ENCODE measurements at regions not wholly inside any gene's neighbourhood (a gene's known extent, or its start where the extent isn't known, plus 50 kb on each side); places are given as distances from the start of the nearest gene placed in this dataset.

DNA sequence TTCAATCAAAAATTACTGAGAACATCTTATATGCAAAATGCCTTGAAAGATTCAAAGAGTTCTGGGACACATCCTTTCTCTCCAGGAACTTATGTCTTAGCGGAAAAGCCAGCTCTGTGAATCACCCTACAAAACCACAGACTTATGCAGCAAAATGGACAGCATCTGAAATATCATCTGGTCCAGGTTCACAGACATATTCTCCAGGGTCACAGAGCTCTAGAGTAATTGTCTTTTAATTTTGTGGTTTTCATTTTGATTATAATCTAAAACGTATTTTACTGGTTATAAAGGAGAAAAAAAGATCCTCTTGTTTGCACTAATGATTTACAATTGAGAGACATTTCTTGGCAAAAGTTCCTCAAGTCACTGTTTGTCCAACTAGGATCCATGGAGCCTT, 246.2 kb downstream of the MSRB3 start:
- RAD21 ChIA-PET (ENCODE audit: low non-redundant PET in 1 of 2, low total read pairs in 2 of 2, uncharacterized antibody in 2 of 2, unreplicated experiment in 2 of 2): no interaction called here
- Histone ChIP-seq H3K79me2 (ENCODE audit: insufficient read depth, low read length) (no peaks in the 10 kb centered on the region), H3K4me3 (replicated peaks in 1 of 2; ENCODE audit: low read depth in 1 of 2, low read length in 2 of 2) (no peak overlapping the region), H3K27me3 (ENCODE audit: insufficient read depth, low read length) (no peaks in the 10 kb centered on the region), H3K4me2 (ENCODE audit: low read length) (peak overlapping the region; percentile 5; the same call in 1 of the 2 replicates), H2AFZ (ENCODE audit: low read depth, low read length, poor library complexity, severe bottlenecking) (no peak overlapping the region), H3K36me3 (ENCODE audit: control insufficient read depth in 1 of 2, insufficient read depth in 2 of 2, low read length in 2 of 2) (peaks cover 0 to 41% of the 10 kb centered on the region in 2 experiments; a peak in 2 of 4 replicates), H3K4me1 (ENCODE audit: control insufficient read depth in 1 of 2, insufficient read depth in 2 of 2, low read length in 2 of 2) (peaks cover 63 to 74% of the 10 kb centered on the region in 2 experiments), H3K9ac (ENCODE audit: low read length) (no peak overlapping the region), H3K9me3 (ENCODE audit: control insufficient read depth in 1 of 2, insufficient read depth in 1 of 2, low read depth in 1 of 2, low read length in 2 of 2) (peaks cover 0 to 9% of the 10 kb centered on the region in 2 experiments; a peak in 1 of 4 replicates), H4K20me1 (ENCODE audit: insufficient read depth) (no peaks in the 10 kb centered on the region), H3K9me2 (ENCODE audit: insufficient read depth) (no peaks in the 10 kb centered on the region), H3K27ac (ENCODE audit: low read depth, low read length) (peak overlapping the region; percentile 46; the same call in 1 of the 2 replicates)
- POLR2A ChIA-PET: interaction anchor here (1.0 to 1.7 kb wide), 4 partner anchors 9 to 12 kb away, joined by 3 to 7 read pairs (median 4); no protein-coding TSS in a partner anchor
- intact Hi-C loops (cut with micrococcal nuclease): no loop called here
- ATAC-seq (no peak), DNase-seq (ENCODE audit: low read depth, low spot score) (no peak)
- TF ChIP-seq SP1 (IDR thresholded peaks at IDR 0.05; ENCODE audit: low read depth) (0 out of 2 replicates have a peak, but pooled peaks have one; percentile 9), POLR2A (IDR thresholded peaks at IDR 0.05; ENCODE audit: borderline replicate concordance, extremely low read depth, insufficient read depth, insufficient read length) (no peak)
- no TSS peak for BruUV-seq (replicated peaks)
- CTCF ChIA-PET: no interaction called here

DNA sequence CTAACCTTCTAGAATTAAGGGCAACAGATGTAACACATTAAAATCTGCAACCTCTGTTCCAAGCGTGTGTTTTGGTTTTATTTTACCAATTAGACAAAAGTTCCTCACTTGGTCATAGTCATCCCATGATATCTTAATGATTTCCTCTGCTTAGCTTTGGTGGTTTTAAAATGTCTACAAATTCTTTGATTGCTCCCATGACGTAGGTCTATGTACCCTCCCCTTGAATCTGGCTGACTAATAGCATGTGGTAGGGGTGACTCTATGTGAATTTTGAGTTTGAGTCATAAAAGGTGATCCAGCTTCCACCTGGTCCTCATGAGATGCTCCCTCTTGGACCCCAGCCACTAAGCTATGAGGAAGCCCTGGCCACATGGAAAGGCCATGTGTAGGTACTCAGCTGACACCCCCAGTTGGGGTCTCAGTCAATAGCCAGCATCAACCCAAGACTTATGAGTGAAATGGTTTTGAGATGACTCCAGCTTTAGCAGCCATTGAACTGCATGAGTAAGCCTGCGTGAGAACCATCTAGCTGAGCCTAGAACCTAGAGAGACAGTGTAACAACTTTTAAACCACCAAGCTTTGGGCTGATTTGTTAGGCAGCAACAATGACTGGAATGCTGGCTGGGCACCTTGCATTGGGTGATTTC, 247.1 kb downstream of the MSRB3 start:
- H4K20me1 ChIP-seq (ENCODE audit: insufficient read depth): no peaks in the 10 kb centered on the region
- H3K79me2 ChIP-seq (ENCODE audit: insufficient read depth, low read length): no peaks in the 10 kb centered on the region
- intact Hi-C loops (cut with micrococcal nuclease): no loop called here
- H3K4me2 ChIP-seq (ENCODE audit: low read length): peak overlapping the region; percentile 10; the same call in 1 of the 2 replicates
- DNase-seq (ENCODE audit: low read depth, low spot score): no peak
- H3K9me3 ChIP-seq (ENCODE audit: control insufficient read depth in 1 of 2, insufficient read depth in 1 of 2, low read depth in 1 of 2, low read length in 2 of 2): peaks cover 0 to 9% of the 10 kb centered on the region in 2 experiments; a peak in 1 of 4 replicates
- H3K9me2 ChIP-seq (ENCODE audit: insufficient read depth): no peaks in the 10 kb centered on the region
- H3K27ac ChIP-seq (ENCODE audit: low read depth, low read length): peak overlapping the region; percentile 46
- H2AFZ ChIP-seq (ENCODE audit: low read depth, low read length, poor library complexity, severe bottlenecking): no peak overlapping the region
- peak; percentile 3; the same call in 1 of the 2 replicates for ATAC-seq
- H3K27me3 ChIP-seq (ENCODE audit: insufficient read depth, low read length): no peaks in the 10 kb centered on the region
- H3K4me3 ChIP-seq (replicated peaks in 1 of 2; ENCODE audit: low read depth in 1 of 2, low read length in 2 of 2): no peak overlapping the region
- H3K9ac ChIP-seq (ENCODE audit: low read length): peak overlapping the region; percentile 10; the same call in 1 of the 2 replicates
- no TSS peak for BruUV-seq (replicated peaks)
- ChIA-PET POLR2A (interaction anchor here (1.0 to 1.6 kb wide), 2 partner anchors 8 to 93 kb away, joined by 3 to 4 read pairs; no protein-coding TSS in a partner anchor), RAD21 (ENCODE audit: low non-redundant PET in 1 of 2, low total read pairs in 2 of 2, uncharacterized antibody in 2 of 2, unreplicated experiment in 2 of 2) (no interaction called here), CTCF (no interaction called here)
- peaks cover 0 to 41% of the 10 kb centered on the region in 2 experiments; a peak in 2 of 4 replicates for H3K36me3 ChIP-seq (ENCODE audit: control insufficient read depth in 1 of 2, insufficient read depth in 2 of 2, low read length in 2 of 2)
- H3K4me1 ChIP-seq (ENCODE audit: control insufficient read depth in 1 of 2, insufficient read depth in 2 of 2, low read length in 2 of 2): peaks cover 59 to 72% of the 10 kb centered on the region in 2 experiments
- TF ChIP-seq ELF1 (IDR thresholded peaks at IDR 0.05; ENCODE audit: borderline replicate concordance, low read depth) (no peak), EGR1 (IDR thresholded peaks at IDR 0.05; ENCODE audit: low read depth) (no peak), FOSL1 (IDR thresholded peaks at IDR 0.05; ENCODE audit: low read depth) (no peak), ZFX (IDR thresholded peaks at IDR 0.05) (no peak), ZNF274 (IDR thresholded peaks at IDR 0.05; ENCODE audit: low read depth, low read length) (no peak), POLR2A (IDR thresholded peaks at IDR 0.05; ENCODE audit: borderline replicate concordance, extremely low read depth, insufficient read depth, insufficient read length) (no peak), EZH2phosphoT487 (IDR thresholded peaks at IDR 0.05; ENCODE audit: borderline replicate concordance) (no peak), TCF7L2 (IDR thresholded peaks at IDR 0.05; ENCODE audit: borderline replicate concordance, extremely low read depth, insufficient read depth, insufficient read length) (no peak), RAD21 (IDR thresholded peaks at IDR 0.05; ENCODE audit: low read depth) (no peak), EZH2 (IDR thresholded peaks at IDR 0.05) (no peak), CEBPB (IDR thresholded peaks at IDR 0.05; ENCODE audit: low read depth) (no peak), CBX3 (IDR thresholded peaks at IDR 0.05; ENCODE audit: low read depth) (no peak)
- TF ChIP-seq, protein P1, sequence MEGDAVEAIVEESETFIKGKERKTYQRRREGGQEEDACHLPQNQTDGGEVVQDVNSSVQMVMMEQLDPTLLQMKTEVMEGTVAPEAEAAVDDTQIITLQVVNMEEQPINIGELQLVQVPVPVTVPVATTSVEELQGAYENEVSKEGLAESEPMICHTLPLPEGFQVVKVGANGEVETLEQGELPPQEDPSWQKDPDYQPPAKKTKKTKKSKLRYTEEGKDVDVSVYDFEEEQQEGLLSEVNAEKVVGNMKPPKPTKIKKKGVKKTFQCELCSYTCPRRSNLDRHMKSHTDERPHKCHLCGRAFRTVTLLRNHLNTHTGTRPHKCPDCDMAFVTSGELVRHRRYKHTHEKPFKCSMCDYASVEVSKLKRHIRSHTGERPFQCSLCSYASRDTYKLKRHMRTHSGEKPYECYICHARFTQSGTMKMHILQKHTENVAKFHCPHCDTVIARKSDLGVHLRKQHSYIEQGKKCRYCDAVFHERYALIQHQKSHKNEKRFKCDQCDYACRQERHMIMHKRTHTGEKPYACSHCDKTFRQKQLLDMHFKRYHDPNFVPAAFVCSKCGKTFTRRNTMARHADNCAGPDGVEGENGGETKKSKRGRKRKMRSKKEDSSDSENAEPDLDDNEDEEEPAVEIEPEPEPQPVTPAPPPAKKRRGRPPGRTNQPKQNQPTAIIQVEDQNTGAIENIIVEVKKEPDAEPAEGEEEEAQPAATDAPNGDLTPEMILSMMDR (IDR thresholded peaks at IDR 0.05 in 2 of 3, conservative IDR thresholded peaks at IDR 0.05 in 1 of 3; ENCODE audit: borderline replicate concordance in 1 of 3, insufficient read depth in 1 of 3, low read depth in 2 of 3, low read length in 2 of 3): no peak
- TF ChIP-seq, protein P2, sequence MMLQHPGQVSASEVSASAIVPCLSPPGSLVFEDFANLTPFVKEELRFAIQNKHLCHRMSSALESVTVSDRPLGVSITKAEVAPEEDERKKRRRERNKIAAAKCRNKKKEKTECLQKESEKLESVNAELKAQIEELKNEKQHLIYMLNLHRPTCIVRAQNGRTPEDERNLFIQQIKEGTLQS (IDR thresholded peaks at IDR 0.05): no peak
- TF ChIP-seq, protein P3, sequence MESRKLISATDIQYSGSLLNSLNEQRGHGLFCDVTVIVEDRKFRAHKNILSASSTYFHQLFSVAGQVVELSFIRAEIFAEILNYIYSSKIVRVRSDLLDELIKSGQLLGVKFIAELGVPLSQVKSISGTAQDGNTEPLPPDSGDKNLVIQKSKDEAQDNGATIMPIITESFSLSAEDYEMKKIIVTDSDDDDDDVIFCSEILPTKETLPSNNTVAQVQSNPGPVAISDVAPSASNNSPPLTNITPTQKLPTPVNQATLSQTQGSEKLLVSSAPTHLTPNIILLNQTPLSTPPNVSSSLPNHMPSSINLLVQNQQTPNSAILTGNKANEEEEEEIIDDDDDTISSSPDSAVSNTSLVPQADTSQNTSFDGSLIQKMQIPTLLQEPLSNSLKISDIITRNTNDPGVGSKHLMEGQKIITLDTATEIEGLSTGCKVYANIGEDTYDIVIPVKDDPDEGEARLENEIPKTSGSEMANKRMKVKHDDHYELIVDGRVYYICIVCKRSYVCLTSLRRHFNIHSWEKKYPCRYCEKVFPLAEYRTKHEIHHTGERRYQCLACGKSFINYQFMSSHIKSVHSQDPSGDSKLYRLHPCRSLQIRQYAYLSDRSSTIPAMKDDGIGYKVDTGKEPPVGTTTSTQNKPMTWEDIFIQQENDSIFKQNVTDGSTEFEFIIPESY (IDR thresholded peaks at IDR 0.05; ENCODE audit: extremely low read depth, insufficient replicate concordance, low read length): no peak

Data from HCT116 (cell line).